ENCODE measurements at regions not wholly inside any gene's neighbourhood (a gene's known extent, or its start where the extent isn't known, plus 50 kb on each side); places are given as distances from the start of the nearest gene placed in this dataset.

- Histone ChIP-seq H2BK5ac (ENCODE audit: low read depth, low read length, poor library complexity, severe bottlenecking) (no peak overlapping the region), H4K8ac (ENCODE audit: low read length) (no peak overlapping the region), H3K27me3 (ENCODE audit: control insufficient read depth in 1 of 2, insufficient read depth in 1 of 2, low read length in 2 of 2) (peaks cover 0 to 50% of the 10 kb centered on the region in 2 experiments), H2BK120ac (ENCODE audit: low read depth, low read length) (no peak overlapping the region), H2AK5ac (ENCODE audit: low read length, severe bottlenecking) (peak overlapping the region; percentile 77), H3K4ac (ENCODE audit: low read depth in 1 of 2, low read length in 2 of 2) (no peak overlapping the region), H2BK15ac (ENCODE audit: low read depth, poor library complexity, severe bottlenecking) (no peak overlapping the region), H3K36me3 (ENCODE audit: control insufficient read depth in 1 of 2, insufficient read depth in 2 of 2, low read depth in 1 of 2, low read length in 2 of 2) (no peaks in the 10 kb centered on the region), H2BK12ac (ENCODE audit: low read length in 2 of 2) (no peak overlapping the region), H3K18ac (ENCODE audit: low read depth in 1 of 2, low read length in 2 of 2) (no peak overlapping the region), H3K79me1 (replicated peaks; ENCODE audit: low read length, poor library complexity, severe bottlenecking) (no peaks in the 10 kb centered on the region), H3K9me3 (ENCODE audit: control insufficient read depth, low read length) (no peaks in the 10 kb centered on the region), H4K91ac (ENCODE audit: low read length) (no peak overlapping the region), H3K14ac (ENCODE audit: low read length in 2 of 2) (no peak overlapping the region), H3K4me2 (ENCODE audit: low read length, poor library complexity, severe bottlenecking) (no peak overlapping the region), H3K9ac (ENCODE audit: low read length) (no peak overlapping the region), H2AFZ (ENCODE audit: low read depth, low read length) (no peak overlapping the region), H3K4me3 (ENCODE audit: insufficient read depth in 1 of 2, low read depth in 1 of 2, low read length in 2 of 2) (no peak overlapping the region), H3K4me1 (ENCODE audit: control insufficient read depth, insufficient read depth, low read depth, low read length) (peaks cover 26% of the 10 kb centered on the region), H3K23ac (ENCODE audit: low read length in 2 of 2) (no peak overlapping the region), H3K27ac (ENCODE audit: low read length, poor library complexity, severe bottlenecking) (no peak overlapping the region)
- 69% methylated on average over 9 of the region's 10 CpGs for WGBS
- peak; percentile 19 for DNase-seq
Observed at GRCh38 chrX:39764441-39764914, 333.3 kb downstream of the BCOR start.

GRCh38 chrX:39765327-39765726 is 332.4 kb downstream of the BCOR start:
- Histone ChIP-seq H2AK5ac (ENCODE audit: low read length, severe bottlenecking) (peak overlapping the region; percentile 78), H3K18ac (ENCODE audit: low read depth in 1 of 2, low read length in 2 of 2) (no peak overlapping the region), H2BK15ac (ENCODE audit: low read depth, poor library complexity, severe bottlenecking) (no peak overlapping the region), H3K36me3 (ENCODE audit: control insufficient read depth in 1 of 2, insufficient read depth in 2 of 2, low read depth in 1 of 2, low read length in 2 of 2) (no peaks in the 10 kb centered on the region), H2BK120ac (ENCODE audit: low read depth, low read length) (no peak overlapping the region), H4K91ac (ENCODE audit: low read length) (no peak overlapping the region), H3K27ac (ENCODE audit: low read length, poor library complexity, severe bottlenecking) (no peak overlapping the region), H3K4me1 (ENCODE audit: control insufficient read depth, insufficient read depth, low read depth, low read length) (peaks cover 20% of the 10 kb centered on the region), H2AFZ (ENCODE audit: low read depth, low read length) (no peak overlapping the region), H3K14ac (ENCODE audit: low read length in 2 of 2) (no peak overlapping the region), H3K79me1 (replicated peaks; ENCODE audit: low read length, poor library complexity, severe bottlenecking) (no peaks in the 10 kb centered on the region), H3K4me3 (ENCODE audit: insufficient read depth in 1 of 2, low read depth in 1 of 2, low read length in 2 of 2) (no peak overlapping the region), H3K9me3 (ENCODE audit: control insufficient read depth, low read length) (no peaks in the 10 kb centered on the region), H2BK5ac (ENCODE audit: low read depth, low read length, poor library complexity, severe bottlenecking) (peak overlapping the region; percentile 19), H4K8ac (ENCODE audit: low read length) (no peak overlapping the region), H3K23ac (ENCODE audit: low read length in 2 of 2) (no peak overlapping the region), H3K4me2 (ENCODE audit: low read length, poor library complexity, severe bottlenecking) (no peak overlapping the region), H3K9ac (ENCODE audit: low read length) (no peak overlapping the region), H2BK12ac (ENCODE audit: low read length in 2 of 2) (no peak overlapping the region), H3K27me3 (ENCODE audit: control insufficient read depth in 1 of 2, insufficient read depth in 1 of 2, low read length in 2 of 2) (peaks cover 0 to 56% of the 10 kb centered on the region in 2 experiments), H3K4ac (ENCODE audit: low read depth in 1 of 2, low read length in 2 of 2) (no peak overlapping the region)
- WGBS, result 82% methylated on average over 2 of the region's 7 CpGs
- DNase-seq, result no peak

GRCh38 chrX:39766085-39766726 is 331.6 kb downstream of the BCOR start:
- H3K79me1 ChIP-seq (replicated peaks; ENCODE audit: low read length, poor library complexity, severe bottlenecking), result no peaks in the 10 kb centered on the region
- no peak overlapping the region for H2BK12ac ChIP-seq (ENCODE audit: low read length in 2 of 2)
- H4K8ac ChIP-seq (ENCODE audit: low read length), result no peak overlapping the region
- H3K23ac ChIP-seq (ENCODE audit: low read length in 2 of 2), result no peak overlapping the region
- H2BK120ac ChIP-seq (ENCODE audit: low read depth, low read length), result no peak overlapping the region
- 87% methylated on average over 7 of the region's 10 CpGs for WGBS
- DNase-seq, result no peak
- H3K9me3 ChIP-seq (ENCODE audit: control insufficient read depth, low read length), result no peaks in the 10 kb centered on the region
- H3K27me3 ChIP-seq (ENCODE audit: control insufficient read depth in 1 of 2, insufficient read depth in 1 of 2, low read length in 2 of 2), result peaks cover 0 to 58% of the 10 kb centered on the region in 2 experiments
- no peak overlapping the region for H2BK15ac ChIP-seq (ENCODE audit: low read depth, poor library complexity, severe bottlenecking)
- H3K4ac ChIP-seq (ENCODE audit: low read depth in 1 of 2, low read length in 2 of 2), result no peak overlapping the region
- no peak overlapping the region for H2BK5ac ChIP-seq (ENCODE audit: low read depth, low read length, poor library complexity, severe bottlenecking)
- peaks cover 16% of the 10 kb centered on the region for H3K4me1 ChIP-seq (ENCODE audit: control insufficient read depth, insufficient read depth, low read depth, low read length)
- no peak overlapping the region for H2AK5ac ChIP-seq (ENCODE audit: low read length, severe bottlenecking)
- H4K91ac ChIP-seq (ENCODE audit: low read length), result no peak overlapping the region
- no peaks in the 10 kb centered on the region for H3K36me3 ChIP-seq (ENCODE audit: control insufficient read depth in 1 of 2, insufficient read depth in 2 of 2, low read depth in 1 of 2, low read length in 2 of 2)
- H3K4me3 ChIP-seq (ENCODE audit: insufficient read depth in 1 of 2, low read depth in 1 of 2, low read length in 2 of 2), result no peak overlapping the region
- H3K4me2 ChIP-seq (ENCODE audit: low read length, poor library complexity, severe bottlenecking), result no peak overlapping the region
- H3K18ac ChIP-seq (ENCODE audit: low read depth in 1 of 2, low read length in 2 of 2), result no peak overlapping the region
- no peak overlapping the region for H3K27ac ChIP-seq (ENCODE audit: low read length, poor library complexity, severe bottlenecking)
- no peak overlapping the region for H2AFZ ChIP-seq (ENCODE audit: low read depth, low read length)
- H3K9ac ChIP-seq (ENCODE audit: low read length), result no peak overlapping the region
- no peak overlapping the region for H3K14ac ChIP-seq (ENCODE audit: low read length in 2 of 2)

GRCh38 chrX:39766855-39767254 is 330.9 kb downstream of the BCOR start:
- no peak for DNase-seq
- Histone ChIP-seq H3K36me3 (ENCODE audit: control insufficient read depth in 1 of 2, insufficient read depth in 2 of 2, low read depth in 1 of 2, low read length in 2 of 2) (no peaks in the 10 kb centered on the region), H4K91ac (ENCODE audit: low read length) (no peak overlapping the region), H2AFZ (ENCODE audit: low read depth, low read length) (no peak overlapping the region), H3K23ac (ENCODE audit: low read length in 2 of 2) (no peak overlapping the region), H3K18ac (ENCODE audit: low read depth in 1 of 2, low read length in 2 of 2) (no peak overlapping the region), H4K8ac (ENCODE audit: low read length) (no peak overlapping the region), H3K27me3 (ENCODE audit: control insufficient read depth in 1 of 2, insufficient read depth in 1 of 2, low read length in 2 of 2) (peaks cover 0 to 59% of the 10 kb centered on the region in 2 experiments), H3K4me1 (ENCODE audit: control insufficient read depth, insufficient read depth, low read depth, low read length) (peaks cover 11% of the 10 kb centered on the region), H2BK15ac (ENCODE audit: low read depth, poor library complexity, severe bottlenecking) (no peak overlapping the region), H2AK5ac (ENCODE audit: low read length, severe bottlenecking) (no peak overlapping the region), H3K14ac (ENCODE audit: low read length in 2 of 2) (no peak overlapping the region), H2BK5ac (ENCODE audit: low read depth, low read length, poor library complexity, severe bottlenecking) (no peak overlapping the region), H3K4me2 (ENCODE audit: low read length, poor library complexity, severe bottlenecking) (no peak overlapping the region), H3K9ac (ENCODE audit: low read length) (no peak overlapping the region), H2BK120ac (ENCODE audit: low read depth, low read length) (no peak overlapping the region), H3K4ac (ENCODE audit: low read depth in 1 of 2, low read length in 2 of 2) (no peak overlapping the region), H2BK12ac (ENCODE audit: low read length in 2 of 2) (no peak overlapping the region), H3K9me3 (ENCODE audit: control insufficient read depth, low read length) (no peaks in the 10 kb centered on the region), H3K4me3 (ENCODE audit: insufficient read depth in 1 of 2, low read depth in 1 of 2, low read length in 2 of 2) (no peak overlapping the region), H3K27ac (ENCODE audit: low read length, poor library complexity, severe bottlenecking) (no peak overlapping the region), H3K79me1 (replicated peaks; ENCODE audit: low read length, poor library complexity, severe bottlenecking) (no peaks in the 10 kb centered on the region)
- 79% methylated on average over 4 of the region's 8 CpGs for WGBS
